PC-3 (cell line): ENCODE measurements at regions not wholly inside any gene's neighbourhood (a gene's known extent, or its start where the extent isn't known, plus 50 kb on each side); places are given as distances from the start of the nearest gene placed in this dataset.
"Not testable (repeated sequence)": the region's sequence is repeated elsewhere in the genome, so short reads cannot be mapped to it uniquely, and the experiment has no call there.

Source experiments
- ATAC-seq: fragments of 200-7000 bp; cut with Tn5 transposase; 2 replicates; pipeline ENCODE4 v1.9.1; 2020; ENCODE audit warnings: mild to moderate bottlenecking, moderate library complexity
- BruUV-seq: library from RNA; stranded (reverse); fragments of 400-500 nt; replicated peaks from 2 replicates; lab custom pipeline; 2021; lab: Mats Ljungman, UMichigan
- CTCF ChIA-PET: fragments of 300-600 bp; sonication (Branson Sonifier 250); formaldehyde crosslinking; loops from one replicate; lab custom pipeline; 2022; ENCODE audit warnings: antibody characterized with exemption; lab: Charles Lee
- POLR2A ChIA-PET: fragments of 300-600 bp; sonication (Branson Sonifier 250); formaldehyde crosslinking; loops from one replicate; lab custom pipeline; 2022; ENCODE audit warnings: antibody characterized with exemption; ENCODE audit not compliant: unreplicated experiment; lab: Charles Lee
- DNase-seq: peaks from one replicate; pipeline ENCODE4 v3.0.0-alpha.2; 2015
- H2AFZ ChIP-seq: fragments of 300-600 bp; sonication (generic); 2 replicates; pipeline ENCODE4 v1.6.0; 2016; ENCODE audit warnings: antibody characterized with exemption, low read length
- H3F3A ChIP-seq: fragments of 300-600 bp; sonication (generic); one replicate; pipeline ENCODE4 v1.6.0; 2017; ENCODE audit warnings: antibody characterized with exemption, low read length, control low read depth, mild to moderate bottlenecking; ENCODE audit not compliant: unreplicated experiment
- H3K27ac ChIP-seq: fragments of 300-600 bp; sonication (generic); 2 replicates; pipeline ENCODE4 v1.5.1; 2016; ENCODE audit warnings: mild to moderate bottlenecking, low read length
- H3K27me3 ChIP-seq: fragments of 300-600 bp; sonication (generic); 2 replicates; pipeline ENCODE4 v1.6.1; 2016; ENCODE audit warnings: low read length, mixed read lengths
- H3K36me3 ChIP-seq: fragments of 300-600 bp; sonication (generic); 2 replicates; pipeline ENCODE4 v1.6.1; 2016; ENCODE audit warnings: low read depth, mixed run types, low read length, mixed read lengths
- H3K4me1 ChIP-seq: fragments of 300-600 bp; sonication (generic); 2 replicates; pipeline ENCODE4 v1.5.1; 2016; ENCODE audit warnings: low read length; ENCODE audit not compliant: insufficient read depth
- H3K4me2 ChIP-seq: fragments of 300-600 bp; sonication (generic); 2 replicates; pipeline ENCODE4 v1.6.0; 2016; ENCODE audit warnings: low read length
- H3K4me3 ChIP-seq: fragments of 300-600 bp; sonication (generic); 2 replicates; pipeline ENCODE4 v1.5.1; 2016; ENCODE audit warnings: mild to moderate bottlenecking, low read length, mixed read lengths
- H3K79me2 ChIP-seq: fragments of 300-600 bp; sonication (generic); 2 replicates; pipeline ENCODE4 v1.6.1; 2017; ENCODE audit warnings: low read length, mixed read lengths
- H3K9ac ChIP-seq: fragments of 300-600 bp; sonication (generic); 2 replicates; pipeline ENCODE4 v1.6.0; 2016; ENCODE audit warnings: mild to moderate bottlenecking, low read length
- H3K9me2 ChIP-seq: fragments of 300-600 bp; sonication (generic); replicated peaks from 2 replicates; pipeline ENCODE4 v1.6.1; 2016; ENCODE audit warnings: mixed run types, low read length, mixed read lengths
- H3K9me3 ChIP-seq: fragments of 300-600 bp; sonication (generic); 2 replicates; pipeline ENCODE4 v1.6.1; 2016; ENCODE audit warnings: low read length, mixed read lengths
- H4K20me1 ChIP-seq: fragments of 300-600 bp; sonication (generic); 2 replicates; pipeline ENCODE4 v1.6.1; 2016; ENCODE audit warnings: low read length, mixed read lengths
- EZH2 ChIP-seq: fragments of 300-600 bp; sonication (generic); IDR thresholded peaks from one replicate; pipeline ENCODE4 v1.6.1; 2017; ENCODE audit warnings: antibody characterized with exemption, mild to moderate bottlenecking, low read length; ENCODE audit not compliant: unreplicated experiment
- EZH2phosphoT487 ChIP-seq: fragments of 300-600 bp; sonication (generic); IDR thresholded peaks from 2 replicates; pipeline ENCODE4 v1.6.1; 2018; ENCODE audit warnings: mild to moderate bottlenecking, antibody characterized with exemption, low read length, borderline replicate concordance
- intact Hi-C: fragments of 100-400 bp; cut with micrococcal nuclease; formaldehyde crosslinking; loops from 2 replicates; pipeline ENCODE4 v1.9.0; 2023
- TF ChIP-seq, protein P1 (sequence below): fragments of 300-600 bp; sonication (generic); conservative IDR thresholded peaks from 2 replicates; pipeline ENCODE4 v1.5.1; 2017; ENCODE audit warnings: antibody characterized with exemption, low read depth, mild to moderate bottlenecking, low read length

DNA sequence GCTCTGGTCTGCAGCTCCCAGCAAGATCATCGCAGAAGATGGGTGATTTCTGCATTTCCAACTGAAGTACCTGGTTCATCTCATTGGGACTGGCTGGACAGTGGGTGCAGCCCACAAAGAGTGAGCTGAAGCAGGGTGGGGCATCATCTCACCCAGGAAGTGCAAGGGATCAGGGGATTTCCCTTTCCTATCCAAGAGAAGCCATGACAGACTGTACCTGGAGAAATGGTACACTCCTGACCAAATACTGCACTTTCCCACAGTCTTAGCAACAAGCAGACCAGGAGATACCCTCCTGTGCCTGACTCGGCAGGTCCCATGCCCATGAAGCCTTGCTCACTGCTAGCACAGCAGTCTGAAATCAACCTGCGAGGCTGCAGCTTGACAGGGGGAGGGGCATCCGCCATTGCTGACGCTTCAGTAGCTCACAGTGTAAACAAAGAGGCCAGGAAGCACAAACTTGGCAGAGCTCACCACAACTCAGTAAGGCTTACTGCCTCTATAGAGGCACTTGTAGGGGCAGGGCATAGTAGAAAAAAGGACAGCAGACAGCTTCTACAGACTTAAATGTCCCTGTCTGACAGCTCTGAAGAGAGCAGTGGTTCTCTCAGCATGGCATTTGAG lies 60.5 kb downstream of the AREG start:
- Histone ChIP-seq H3K27ac (peak overlapping the region; percentile 82), H3K9ac (peak overlapping the region; percentile 21; the same call in 1 of the 2 replicates), H3K4me3 (0 out of 2 replicates have a peak overlapping the region, but pooled peaks have one; percentile 27), H2AFZ (peak overlapping the region; percentile 70), H3K4me2 (peak overlapping the region; percentile 28), H3K4me1 (peaks cover 49% of the 10 kb centered on the region)
- H4K20me1 ChIP-seq, H3K9me3 ChIP-seq, H3K27me3 ChIP-seq, CTCF ChIA-PET, BruUV-seq, H3F3A ChIP-seq, H3K9me2 ChIP-seq, intact Hi-C loops, POLR2A ChIA-PET, H3K36me3 ChIP-seq, H3K79me2 ChIP-seq: not testable (repeated sequence)
- peak; percentile 90 for DNase-seq
- peak; percentile 91 for ATAC-seq

DNA sequence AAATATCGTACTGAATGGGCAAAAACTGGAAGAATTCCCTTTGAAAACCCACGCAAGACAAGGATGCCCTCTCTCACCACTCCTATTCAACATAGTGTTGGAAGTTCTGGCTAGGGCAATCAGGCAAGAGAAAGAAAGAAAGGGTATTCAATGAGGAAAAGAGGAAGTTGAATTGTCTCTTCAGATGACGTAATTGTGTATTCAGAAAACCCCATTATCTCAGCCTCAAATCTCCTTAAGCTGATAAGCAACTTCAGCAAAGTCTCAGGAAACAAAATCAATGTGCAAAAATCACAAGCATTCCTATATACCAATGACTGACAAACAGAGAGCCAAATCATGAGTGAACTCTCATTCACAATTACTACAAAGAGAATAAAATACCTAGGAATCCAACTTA lies 64.4 kb downstream of the AREG start:
- H3K9ac ChIP-seq, H3K27ac ChIP-seq, DNase-seq, H3K4me2 ChIP-seq, BruUV-seq, intact Hi-C loops, POLR2A ChIA-PET, H3K4me3 ChIP-seq, H3K79me2 ChIP-seq, H3K9me2 ChIP-seq, H3K27me3 ChIP-seq, ATAC-seq, H4K20me1 ChIP-seq, H3K9me3 ChIP-seq, CTCF ChIA-PET, H3F3A ChIP-seq, H3K36me3 ChIP-seq, H2AFZ ChIP-seq: not testable (repeated sequence)
- peaks cover 17% of the 10 kb centered on the region for H3K4me1 ChIP-seq

DNA sequence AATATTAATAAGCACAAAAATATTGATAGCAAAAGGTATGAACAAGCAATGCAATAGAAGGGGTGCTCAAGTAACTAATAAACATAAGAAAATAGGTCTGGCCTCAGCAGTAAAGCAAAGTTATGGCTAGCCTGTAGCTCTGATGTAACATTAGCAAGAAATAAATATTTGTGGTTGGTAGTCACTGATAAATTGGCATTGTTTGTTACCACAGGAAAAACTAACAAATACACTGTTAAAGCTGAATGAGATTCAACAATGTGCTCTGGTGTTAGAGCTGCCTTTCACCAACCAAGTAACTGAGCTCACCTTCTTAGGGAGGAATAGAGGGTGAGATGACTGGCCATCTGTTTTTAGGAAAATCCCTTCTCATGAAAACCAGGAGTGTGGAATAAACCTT lies 71.4 kb downstream of the AREG start:
- no peak overlapping the region for H3K4me2 ChIP-seq
- no peak overlapping the region for H3K9ac ChIP-seq
- no peak overlapping the region for H3K4me3 ChIP-seq
- intact Hi-C loops: no loop called here
- H3K4me1 ChIP-seq: no peaks in the 10 kb centered on the region
- no peaks in the 10 kb centered on the region for H3F3A ChIP-seq
- H3K36me3 ChIP-seq: no peaks in the 10 kb centered on the region
- ATAC-seq: no peak; the same call in 1 of the 2 replicates
- no TSS peak for BruUV-seq
- H3K9me2 ChIP-seq: no peaks in the 10 kb centered on the region
- H3K79me2 ChIP-seq: no peaks in the 10 kb centered on the region
- no peaks in the 10 kb centered on the region for H4K20me1 ChIP-seq
- H3K27ac ChIP-seq: no peak overlapping the region
- CTCF ChIA-PET: no interaction called here
- TF ChIP-seq EZH2phosphoT487: no peak
- TF ChIP-seq EZH2: no peak
- TF ChIP-seq, protein P1, sequence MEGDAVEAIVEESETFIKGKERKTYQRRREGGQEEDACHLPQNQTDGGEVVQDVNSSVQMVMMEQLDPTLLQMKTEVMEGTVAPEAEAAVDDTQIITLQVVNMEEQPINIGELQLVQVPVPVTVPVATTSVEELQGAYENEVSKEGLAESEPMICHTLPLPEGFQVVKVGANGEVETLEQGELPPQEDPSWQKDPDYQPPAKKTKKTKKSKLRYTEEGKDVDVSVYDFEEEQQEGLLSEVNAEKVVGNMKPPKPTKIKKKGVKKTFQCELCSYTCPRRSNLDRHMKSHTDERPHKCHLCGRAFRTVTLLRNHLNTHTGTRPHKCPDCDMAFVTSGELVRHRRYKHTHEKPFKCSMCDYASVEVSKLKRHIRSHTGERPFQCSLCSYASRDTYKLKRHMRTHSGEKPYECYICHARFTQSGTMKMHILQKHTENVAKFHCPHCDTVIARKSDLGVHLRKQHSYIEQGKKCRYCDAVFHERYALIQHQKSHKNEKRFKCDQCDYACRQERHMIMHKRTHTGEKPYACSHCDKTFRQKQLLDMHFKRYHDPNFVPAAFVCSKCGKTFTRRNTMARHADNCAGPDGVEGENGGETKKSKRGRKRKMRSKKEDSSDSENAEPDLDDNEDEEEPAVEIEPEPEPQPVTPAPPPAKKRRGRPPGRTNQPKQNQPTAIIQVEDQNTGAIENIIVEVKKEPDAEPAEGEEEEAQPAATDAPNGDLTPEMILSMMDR: no peak
- no peaks in the 10 kb centered on the region for H3K9me3 ChIP-seq
- POLR2A ChIA-PET: no interaction called here
- H3K27me3 ChIP-seq: no peaks in the 10 kb centered on the region
- DNase-seq: no peak
- no peak overlapping the region for H2AFZ ChIP-seq

DNA sequence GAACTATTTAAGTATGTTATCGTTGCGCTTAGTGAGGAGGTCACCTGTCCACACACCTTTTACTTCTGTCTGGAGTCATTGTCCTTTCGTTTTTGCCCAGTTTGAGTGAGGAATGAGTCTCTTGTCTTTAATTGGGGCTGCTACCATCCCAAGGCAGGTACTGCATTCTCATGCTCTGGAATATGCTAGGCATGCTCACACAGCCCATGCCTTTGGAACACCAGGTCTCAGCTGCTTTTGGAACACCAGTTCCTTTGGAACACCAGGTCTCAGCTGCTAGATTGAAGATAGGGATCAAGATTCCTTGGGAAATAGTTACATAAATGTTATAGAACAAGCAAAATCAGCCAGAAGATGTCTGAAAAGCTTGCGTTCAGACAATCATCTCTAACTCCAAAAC lies 73.1 kb downstream of the AREG start:
- DNase-seq: no peak
- no peak for ATAC-seq
- CTCF ChIA-PET: no interaction called here
- BruUV-seq: no TSS peak
- H3K9ac ChIP-seq: no peak overlapping the region
- peaks cover 9% of the 10 kb centered on the region; the same call in 1 of the 2 replicates for H3K4me1 ChIP-seq
- no peak for TF ChIP-seq EZH2phosphoT487
- TF ChIP-seq EZH2: no peak
- TF ChIP-seq, protein P1: no peak
- POLR2A ChIA-PET: interaction anchor here (0.5 kb wide), 1 partner anchor 60 kb away, joined by 4 read pairs; no protein-coding TSS in a partner anchor
- H3K27me3 ChIP-seq: no peaks in the 10 kb centered on the region
- H3K4me2 ChIP-seq: no peak overlapping the region
- intact Hi-C loops: no loop called here
- H3K79me2 ChIP-seq: no peaks in the 10 kb centered on the region
- no peaks in the 10 kb centered on the region for H3K9me2 ChIP-seq
- no peaks in the 10 kb centered on the region for H4K20me1 ChIP-seq
- H3K9me3 ChIP-seq: no peaks in the 10 kb centered on the region
- H3F3A ChIP-seq: no peaks in the 10 kb centered on the region
- H3K36me3 ChIP-seq: no peaks in the 10 kb centered on the region
- no peak overlapping the region for H3K27ac ChIP-seq
- H3K4me3 ChIP-seq: no peak overlapping the region
- H2AFZ ChIP-seq: no peak overlapping the region
